ENCODE measurements at regions not wholly inside any gene's neighbourhood (a gene's known extent, or its start where the extent isn't known, plus 50 kb on each side); places are given as distances from the start of the nearest gene placed in this dataset.
"Not testable (repeated sequence)": the region's sequence is repeated elsewhere in the genome, so short reads cannot be mapped to it uniquely, and the experiment has no call there.

GRCh38 chr3:154834831-154835230, 245.3 kb upstream of the MME start:
- not testable (repeated sequence) for DNase-seq (ENCODE audit: low read depth)

- DNase-seq (ENCODE audit: low read depth) = no peak
These were observed 250.2 kb upstream of the MME start for GRCh38 chr3:154829929-154830328.

GRCh38 chr3:154819491-154819890, 260.6 kb upstream of the MME start:
- DNase-seq (ENCODE audit: low read depth) = no peak

GRCh38 chr3:154818676-154819255, 261.4 kb upstream of the MME start:
- no peak for DNase-seq (ENCODE audit: low read depth)

- DNase-seq (ENCODE audit: low read depth) = not testable (repeated sequence)
These were observed 270.1 kb upstream of the MME start for GRCh38 chr3:154810017-154810416.

- no peak for DNase-seq (ENCODE audit: low read depth)
These were observed 278.4 kb upstream of the MME start for GRCh38 chr3:154801729-154802128.

GRCh38 chr3:154799800-154800199, 280.3 kb upstream of the MME start:
- DNase-seq (ENCODE audit: low read depth) = no peak

- peak; percentile 70 for DNase-seq (ENCODE audit: low read depth)
These were observed 284.5 kb upstream of the MME start for GRCh38 chr3:154795582-154795981.

- no peak for DNase-seq (ENCODE audit: low read depth)
These were observed 285.2 kb upstream of the MME start for GRCh38 chr3:154794814-154795445.

GRCh38 chr3:154794391-154794790, 285.7 kb upstream of the MME start:
- no peak for DNase-seq (ENCODE audit: low read depth)

- DNase-seq (ENCODE audit: low read depth) = no peak
These were observed 287.3 kb upstream of the MME start for GRCh38 chr3:154792828-154793227.

- no peak for DNase-seq (ENCODE audit: low read depth)
These were observed 288.5 kb upstream of the MME start for GRCh38 chr3:154791611-154792010.

- DNase-seq (ENCODE audit: low read depth) = no peak
These were observed 293.4 kb upstream of the MME start for GRCh38 chr3:154786724-154787123.

- DNase-seq (ENCODE audit: low read depth) = no peak
These were observed 296.6 kb upstream of the MME start for GRCh38 chr3:154783521-154783931.

- no peak for DNase-seq (ENCODE audit: low read depth)
These were observed 297.1 kb upstream of the MME start for GRCh38 chr3:154783061-154783460.

- DNase-seq (ENCODE audit: low read depth) = no peak
These were observed 298.0 kb upstream of the MME start for GRCh38 chr3:154782151-154782550.

GRCh38 chr3:154781595-154781994, 298.5 kb upstream of the MME start:
- no peak for DNase-seq (ENCODE audit: low read depth)

- DNase-seq (ENCODE audit: low read depth) = no peak
These were observed 299.9 kb upstream of the MME start for GRCh38 chr3:154780263-154780662.

- DNase-seq (ENCODE audit: low read depth) = peak; percentile 54
These were observed 300.5 kb upstream of the MME start for GRCh38 chr3:154779571-154779970.

- no peak for DNase-seq (ENCODE audit: low read depth)
These were observed 302.1 kb upstream of the MME start for GRCh38 chr3:154778057-154778456.

GRCh38 chr3:154776549-154777225, 303.4 kb upstream of the MME start:
- no peak for DNase-seq (ENCODE audit: low read depth)

GRCh38 chr3:154775821-154776548, 304.1 kb upstream of the MME start:
- DNase-seq (ENCODE audit: low read depth) = no peak

Data from RPMI7951 (cell line).